Kidney (tissue), 13 donors: ENCODE measurements at regions not wholly inside any gene's neighbourhood (a gene's known extent, or its start where the extent isn't known, plus 50 kb on each side); places are given as distances from the start of the nearest gene placed in this dataset.
A peak's percentile ranks its signal among the peaks of the same experiment; 100 is the strongest.

Source experiments
- DNase-seq, 5 donors: peaks; one replicate each; pipeline ENCODE4 v3.0.0-alpha.2; 2013 to 2020
- FAIRE-seq: peaks from 2 replicates; lab custom pipeline; 2012; peaks lifted over from hg19 to GRCh38; lab: Jason Lieb, UNC
- H3K27ac ChIP-seq, 2 donors: one replicate each; pipeline ENCODE4 v1.7.0; 2013; ENCODE audit warnings: low read depth in 2 of 2, low read length in 2 of 2, inconsistent platforms in 1 of 2
- H3K27me3 ChIP-seq: one replicate; pipeline ENCODE4 v1.7.1; 2013; ENCODE audit warnings: low read length, inconsistent platforms; ENCODE audit not compliant: control insufficient read depth, insufficient read depth
- H3K36me3 ChIP-seq, 3 donors: one replicate each; pipeline versions ENCODE4 v1.7.0 to v1.7.1; 2013; ENCODE audit warnings: low read length in 3 of 3, control low read depth in 1 of 3, inconsistent platforms in 1 of 3; ENCODE audit not compliant: insufficient read depth in 3 of 3, control insufficient read depth in 2 of 3
- H3K4me1 ChIP-seq, 3 donors: one replicate each; pipeline versions ENCODE4 v1.7.0 to v1.7.1; 2013; ENCODE audit warnings: low read length in 3 of 3, inconsistent platforms in 1 of 3, low read depth in 1 of 3; ENCODE audit not compliant: control insufficient read depth in 2 of 3, insufficient read depth in 2 of 3
- H3K4me3 ChIP-seq, 3 donors: one replicate each; pipeline versions ENCODE4 v1.7.0 to v1.8.1; 2013; ENCODE audit warnings: low read length in 3 of 3, control low read depth in 1 of 3, inconsistent platforms in 1 of 3
- H3K9ac ChIP-seq, 3 donors: one replicate each; pipeline versions ENCODE4 v1.7.0 to v1.7.1; 2013; ENCODE audit warnings: low read length in 3 of 3, control low read depth in 1 of 3, inconsistent platforms in 1 of 3
- H3K9me3 ChIP-seq, 3 donors: one replicate each; pipeline versions ENCODE4 v1.7.0 to v1.7.1; 2013; ENCODE audit warnings: low read length in 3 of 3, control low read depth in 1 of 3, inconsistent platforms in 1 of 3; ENCODE audit not compliant: control insufficient read depth in 2 of 3, insufficient read depth in 1 of 3
- intact Hi-C: fragments of 100-400 bp; cut with DNase I; formaldehyde crosslinking; loops from one replicate; pipeline ENCODE4 v1.11.1; 2022
- TF ChIP-seq, protein P1 (sequence below): IDR thresholded peaks from 3 replicates; pipeline ENCODE4 v1.5.1; 2012; ENCODE audit warnings: mild to moderate bottlenecking, moderate library complexity, borderline replicate concordance; ENCODE audit not compliant: insufficient read depth; ENCODE audit errors: extremely low read depth
- donor health status: control.
- donor health status: control.
- donor health status: control.
- donor health status: control.
- donor health status: control.
- donor health status: DM: yes; HTN: yes; CAD: no.
- donor health status: Normal renal cell carcinoma (clear cell type).

DNA sequence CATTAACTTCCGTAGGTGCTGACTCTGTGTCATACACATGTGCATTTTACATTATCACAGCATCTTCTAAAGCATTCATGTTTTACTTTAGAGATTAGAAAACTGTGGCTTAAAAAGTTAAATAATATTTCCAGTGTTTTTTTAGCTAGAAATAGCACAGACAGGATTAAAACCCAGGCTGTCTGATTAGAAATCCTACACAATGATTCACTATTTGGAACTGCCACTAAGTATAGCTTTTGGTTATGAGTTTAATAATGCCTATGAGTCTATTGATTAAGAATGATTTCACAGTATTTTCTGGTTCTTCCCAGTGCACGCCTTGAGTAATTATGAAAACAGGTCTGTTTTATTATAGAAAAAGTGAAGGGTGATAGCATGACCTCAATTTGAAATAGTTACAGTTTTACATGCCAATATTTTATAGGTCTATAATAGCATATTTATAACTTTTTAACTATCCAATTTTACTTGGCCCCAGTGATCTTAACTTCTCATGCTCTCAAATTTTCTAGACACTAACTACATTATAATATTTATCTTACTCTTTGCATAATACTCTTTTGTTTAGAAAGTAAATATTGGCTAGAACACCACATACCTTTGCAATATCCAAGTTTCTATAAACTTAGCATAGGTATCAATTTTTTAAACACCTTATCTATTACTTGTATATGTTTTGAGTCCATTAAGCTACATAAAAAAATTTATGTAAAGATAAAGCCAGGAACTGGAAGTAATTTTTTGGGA lies 313.2 kb downstream of the RND3 start:
- Histone ChIP-seq H3K27me3 (no peaks in the 10 kb centered on the region), H3K9ac (no peak overlapping the region), H3K4me3 (no peak overlapping the region), H3K4me1 (no peaks in the 10 kb centered on the region), H3K27ac (no peak overlapping the region), H3K36me3 (no peaks in the 10 kb centered on the region), H3K9me3 (no peaks in the 10 kb centered on the region)
- FAIRE-seq (peak; percentile 13), DNase-seq (no peak)
- intact Hi-C loops, result no loop called here
- TF ChIP-seq, protein P1, sequence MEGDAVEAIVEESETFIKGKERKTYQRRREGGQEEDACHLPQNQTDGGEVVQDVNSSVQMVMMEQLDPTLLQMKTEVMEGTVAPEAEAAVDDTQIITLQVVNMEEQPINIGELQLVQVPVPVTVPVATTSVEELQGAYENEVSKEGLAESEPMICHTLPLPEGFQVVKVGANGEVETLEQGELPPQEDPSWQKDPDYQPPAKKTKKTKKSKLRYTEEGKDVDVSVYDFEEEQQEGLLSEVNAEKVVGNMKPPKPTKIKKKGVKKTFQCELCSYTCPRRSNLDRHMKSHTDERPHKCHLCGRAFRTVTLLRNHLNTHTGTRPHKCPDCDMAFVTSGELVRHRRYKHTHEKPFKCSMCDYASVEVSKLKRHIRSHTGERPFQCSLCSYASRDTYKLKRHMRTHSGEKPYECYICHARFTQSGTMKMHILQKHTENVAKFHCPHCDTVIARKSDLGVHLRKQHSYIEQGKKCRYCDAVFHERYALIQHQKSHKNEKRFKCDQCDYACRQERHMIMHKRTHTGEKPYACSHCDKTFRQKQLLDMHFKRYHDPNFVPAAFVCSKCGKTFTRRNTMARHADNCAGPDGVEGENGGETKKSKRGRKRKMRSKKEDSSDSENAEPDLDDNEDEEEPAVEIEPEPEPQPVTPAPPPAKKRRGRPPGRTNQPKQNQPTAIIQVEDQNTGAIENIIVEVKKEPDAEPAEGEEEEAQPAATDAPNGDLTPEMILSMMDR, result no peak

DNA sequence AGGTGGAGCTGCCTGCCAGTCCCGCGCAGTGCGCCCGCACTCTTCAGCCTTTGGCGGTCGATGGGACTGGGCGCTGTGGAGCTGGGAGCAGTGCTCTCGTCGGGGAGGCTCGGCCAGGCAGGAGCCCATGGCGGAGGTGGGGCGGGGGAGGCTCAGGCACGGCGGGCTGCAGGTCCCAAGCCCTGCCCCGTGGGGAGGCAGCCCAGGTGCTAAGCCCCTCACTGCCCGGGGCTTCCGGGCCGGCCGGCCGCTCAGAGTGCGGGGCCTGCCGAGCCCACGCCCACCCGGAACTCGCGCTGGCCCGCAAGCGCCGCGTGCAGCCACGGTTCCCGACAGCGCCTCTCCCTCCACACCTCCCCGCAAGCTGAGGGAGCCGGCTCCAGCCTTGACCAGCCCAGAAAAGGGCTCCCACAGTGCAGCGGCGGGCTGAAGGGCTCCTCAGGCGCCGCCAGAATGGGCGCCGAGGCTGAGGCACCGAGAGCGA lies 316.4 kb downstream of the RND3 start:
- TF ChIP-seq, protein P1, result no peak
- H3K9me3 ChIP-seq, result no peaks in the 10 kb centered on the region
- no peak for DNase-seq
- no peak overlapping the region for H3K9ac ChIP-seq
- no peak overlapping the region for H3K4me3 ChIP-seq
- no peak overlapping the region for H3K27ac ChIP-seq
- H3K4me1 ChIP-seq, result no peaks in the 10 kb centered on the region
- intact Hi-C loops, result no loop called here
- FAIRE-seq, result no peak
- H3K27me3 ChIP-seq, result no peaks in the 10 kb centered on the region
- no peaks in the 10 kb centered on the region for H3K36me3 ChIP-seq

DNA sequence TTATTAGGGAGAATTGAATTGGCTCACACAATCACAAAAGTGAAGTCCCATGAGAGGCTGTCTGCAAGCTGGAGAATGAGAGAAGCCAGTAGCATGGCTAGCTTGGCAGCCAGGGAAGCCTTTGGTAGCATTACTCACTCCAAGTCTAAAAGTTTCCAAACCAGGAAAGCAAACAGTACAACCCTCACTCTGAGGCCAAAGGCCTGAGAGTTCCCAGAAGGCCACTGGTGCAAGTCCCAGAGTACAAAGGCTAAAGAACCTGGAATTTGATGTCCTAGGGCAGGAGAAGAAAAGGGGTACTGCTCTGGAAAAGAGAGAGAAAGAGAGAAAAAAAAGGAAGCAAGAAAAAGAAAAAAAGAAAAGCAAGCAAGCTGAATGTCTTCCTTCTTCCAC lies 318.2 kb downstream of the RND3 start:
- Histone ChIP-seq H3K27ac (no peak overlapping the region), H3K27me3 (no peaks in the 10 kb centered on the region), H3K9ac (no peak overlapping the region), H3K9me3 (no peaks in the 10 kb centered on the region), H3K4me3 (no peak overlapping the region), H3K36me3 (no peaks in the 10 kb centered on the region), H3K4me1 (no peaks in the 10 kb centered on the region)
- TF ChIP-seq, protein P1, result no peak
- FAIRE-seq (no peak), DNase-seq (no peak)
- intact Hi-C loops, result no loop called here
